GM21576 (cell line): ENCODE measurements at regions not wholly inside any gene's neighbourhood (a gene's known extent, or its start where the extent isn't known, plus 50 kb on each side); places are given as distances from the start of the nearest gene placed in this dataset.

Experiments
- ATAC-seq: cut with Tn5 transposase; IDR thresholded peaks from one replicate; pipeline ENCODE4 v1.9.1; 2021; ENCODE audit warnings: mild to moderate bottlenecking, moderate library complexity; ENCODE audit not compliant: unreplicated experiment

GRCh38 chr5:9863486-9863885 is 233.3 kb upstream of the TAS2R1 start:
- ATAC-seq = no peak

- ATAC-seq = no peak
Observed at GRCh38 chr5:9861666-9862256, 231.6 kb upstream of the TAS2R1 start.

- ATAC-seq = no peak
Observed at GRCh38 chr5:9859808-9860207, 229.7 kb upstream of the TAS2R1 start.

GRCh38 chr5:9858043-9858442 is 227.9 kb upstream of the TAS2R1 start:
- no peak for ATAC-seq

GRCh38 chr5:9853309-9853708 is 223.2 kb upstream of the TAS2R1 start:
- no peak for ATAC-seq

GRCh38 chr5:9852671-9853070 is 222.5 kb upstream of the TAS2R1 start:
- ATAC-seq = no peak

GRCh38 chr5:9851458-9851857 is 221.3 kb upstream of the TAS2R1 start:
- ATAC-seq = no peak

GRCh38 chr5:9850456-9850855 is 220.3 kb upstream of the TAS2R1 start:
- ATAC-seq = no peak

- no peak for ATAC-seq
Observed at GRCh38 chr5:9847631-9848030, 217.5 kb upstream of the TAS2R1 start.

- ATAC-seq = no peak
Observed at GRCh38 chr5:9845185-9845584, 215.0 kb upstream of the TAS2R1 start.

- no peak for ATAC-seq
Observed at GRCh38 chr5:9841516-9842170, 211.5 kb upstream of the TAS2R1 start.

- no peak for ATAC-seq
Observed at GRCh38 chr5:9838916-9839315, 208.8 kb upstream of the TAS2R1 start.

- no peak for ATAC-seq
Observed at GRCh38 chr5:9834871-9835770, 205.0 kb upstream of the TAS2R1 start.

- ATAC-seq = no peak
Observed at GRCh38 chr5:9833871-9834270, 203.7 kb upstream of the TAS2R1 start.

GRCh38 chr5:9832921-9833320 is 202.8 kb upstream of the TAS2R1 start:
- no peak for ATAC-seq

GRCh38 chr5:9831823-9832222 is 201.7 kb upstream of the TAS2R1 start:
- no peak for ATAC-seq

GRCh38 chr5:9830184-9830583 is 200.0 kb upstream of the TAS2R1 start:
- ATAC-seq = no peak

GRCh38 chr5:9829621-9830020 is 199.5 kb upstream of the TAS2R1 start:
- no peak for ATAC-seq

GRCh38 chr5:9820691-9821449 is 190.7 kb upstream of the TAS2R1 start:
- ATAC-seq = no peak

- no peak for ATAC-seq
Observed at GRCh38 chr5:9818340-9818845, 188.2 kb upstream of the TAS2R1 start.

- no peak for ATAC-seq
Observed at GRCh38 chr5:9817819-9818218, 187.7 kb upstream of the TAS2R1 start.
